ENCODE measurements at regions not wholly inside any gene's neighbourhood (a gene's known extent, or its start where the extent isn't known, plus 50 kb on each side); places are given as distances from the start of the nearest gene placed in this dataset.

- TF ChIP-seq GATA2 (IDR thresholded peaks at IDR 0.05; ENCODE audit: low read depth, low read length) (no peak), GATA3 (IDR thresholded peaks at IDR 0.05; ENCODE audit: low read depth, low read length) (no peak)
These were observed 266.8 kb downstream of the MN1 start for GRCh38 chr22:27534720-27535125.
